ENCODE measurements at regions not wholly inside any gene's neighbourhood (a gene's known extent, or its start where the extent isn't known, plus 50 kb on each side); places are given as distances from the start of the nearest gene placed in this dataset.

DNA sequence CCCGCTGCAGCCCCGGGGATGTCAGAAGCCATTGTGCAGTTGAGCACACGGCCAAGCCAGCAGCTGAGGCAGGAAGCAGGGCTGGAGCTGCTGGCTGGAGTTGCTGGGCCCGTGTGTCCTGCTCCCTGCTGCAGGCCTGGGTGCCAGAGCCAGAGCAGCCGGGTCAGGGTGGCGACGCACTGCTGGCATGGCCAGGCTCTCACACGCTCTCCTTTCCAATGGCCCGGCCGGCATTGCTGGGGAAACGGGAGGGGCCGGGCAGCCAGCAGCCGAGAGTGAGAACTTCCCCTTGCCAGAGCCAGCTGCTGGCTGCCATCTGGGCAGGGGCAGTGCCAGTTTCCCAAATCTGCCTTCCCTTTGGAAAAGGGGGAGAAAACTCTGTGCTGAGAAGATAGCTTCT, 82.4 kb upstream of the PROX1 start:
- no peak overlapping the region for H3K27ac ChIP-seq

DNA sequence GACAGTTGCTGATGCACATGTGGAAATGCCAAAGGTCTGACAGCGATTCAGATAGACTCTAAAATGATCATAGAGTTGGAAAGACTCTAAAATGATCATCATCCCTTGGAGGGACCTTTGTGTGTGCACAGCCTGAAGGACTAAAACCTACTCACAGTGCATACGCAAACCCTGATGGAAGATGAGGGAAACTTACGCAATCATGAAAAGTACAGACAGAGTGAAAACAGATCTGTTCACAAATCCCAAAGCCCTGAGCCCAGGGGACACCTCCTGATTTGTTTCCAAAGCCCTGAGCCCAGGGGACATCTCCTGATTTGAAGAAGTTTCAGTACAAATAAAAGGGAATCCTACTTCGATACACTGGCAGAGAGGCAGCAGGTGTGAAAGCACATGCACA, 79.3 kb upstream of the PROX1 start:
- no peak overlapping the region for H3K27ac ChIP-seq
- H2AFZ ChIP-seq, result no peak overlapping the region
- H3K36me3 ChIP-seq (ENCODE audit: control insufficient read depth, insufficient read depth, low read length), result no peaks in the 10 kb centered on the region
- no peak overlapping the region for H3K9ac ChIP-seq
- no peaks in the 10 kb centered on the region for H3K79me2 ChIP-seq
- TF ChIP-seq, protein P1, sequence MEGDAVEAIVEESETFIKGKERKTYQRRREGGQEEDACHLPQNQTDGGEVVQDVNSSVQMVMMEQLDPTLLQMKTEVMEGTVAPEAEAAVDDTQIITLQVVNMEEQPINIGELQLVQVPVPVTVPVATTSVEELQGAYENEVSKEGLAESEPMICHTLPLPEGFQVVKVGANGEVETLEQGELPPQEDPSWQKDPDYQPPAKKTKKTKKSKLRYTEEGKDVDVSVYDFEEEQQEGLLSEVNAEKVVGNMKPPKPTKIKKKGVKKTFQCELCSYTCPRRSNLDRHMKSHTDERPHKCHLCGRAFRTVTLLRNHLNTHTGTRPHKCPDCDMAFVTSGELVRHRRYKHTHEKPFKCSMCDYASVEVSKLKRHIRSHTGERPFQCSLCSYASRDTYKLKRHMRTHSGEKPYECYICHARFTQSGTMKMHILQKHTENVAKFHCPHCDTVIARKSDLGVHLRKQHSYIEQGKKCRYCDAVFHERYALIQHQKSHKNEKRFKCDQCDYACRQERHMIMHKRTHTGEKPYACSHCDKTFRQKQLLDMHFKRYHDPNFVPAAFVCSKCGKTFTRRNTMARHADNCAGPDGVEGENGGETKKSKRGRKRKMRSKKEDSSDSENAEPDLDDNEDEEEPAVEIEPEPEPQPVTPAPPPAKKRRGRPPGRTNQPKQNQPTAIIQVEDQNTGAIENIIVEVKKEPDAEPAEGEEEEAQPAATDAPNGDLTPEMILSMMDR (IDR thresholded peaks at IDR 0.05), result no peak
- no peak overlapping the region for H3K4me3 ChIP-seq (ENCODE audit: low read depth, low read length)
- H3K27me3 ChIP-seq (ENCODE audit: control insufficient read depth, insufficient read depth, low read length), result no peaks in the 10 kb centered on the region
- no peaks in the 10 kb centered on the region for H3K4me1 ChIP-seq
- no peaks in the 10 kb centered on the region for H3K9me3 ChIP-seq (ENCODE audit: control insufficient read depth, low read length)
- H3K4me2 ChIP-seq (ENCODE audit: low read length), result no peak overlapping the region

More for the DNA sequence above, 82.4 kb upstream of the PROX1 start:
- H3K36me3 ChIP-seq (ENCODE audit: control insufficient read depth, insufficient read depth, low read length), result no peaks in the 10 kb centered on the region
- H3K4me3 ChIP-seq (ENCODE audit: low read depth, low read length), result no peak overlapping the region
- H3K4me2 ChIP-seq (ENCODE audit: low read length), result no peak overlapping the region
- H3K27me3 ChIP-seq (ENCODE audit: control insufficient read depth, insufficient read depth, low read length), result no peaks in the 10 kb centered on the region
- H3K9me3 ChIP-seq (ENCODE audit: control insufficient read depth, low read length), result no peaks in the 10 kb centered on the region
- TF ChIP-seq, protein P1 (IDR thresholded peaks at IDR 0.05), result no peak
- H3K9ac ChIP-seq, result no peak overlapping the region
- no peaks in the 10 kb centered on the region for H3K79me2 ChIP-seq
- H3K4me1 ChIP-seq, result no peaks in the 10 kb centered on the region
- H2AFZ ChIP-seq, result no peak overlapping the region

GRCh38 chr1:213914392-213914791, 73.4 kb upstream of the PROX1 start:
- no peak overlapping the region for H2AFZ ChIP-seq
- no peaks in the 10 kb centered on the region for H3K9me3 ChIP-seq (ENCODE audit: control insufficient read depth, low read length)
- TF ChIP-seq, protein P1 (IDR thresholded peaks at IDR 0.05), result no peak
- no peaks in the 10 kb centered on the region for H3K27me3 ChIP-seq (ENCODE audit: control insufficient read depth, insufficient read depth, low read length)
- H3K4me1 ChIP-seq, result no peaks in the 10 kb centered on the region
- H3K79me2 ChIP-seq, result no peaks in the 10 kb centered on the region
- no peaks in the 10 kb centered on the region for H3K36me3 ChIP-seq (ENCODE audit: control insufficient read depth, insufficient read depth, low read length)
- no peak overlapping the region for H3K4me2 ChIP-seq (ENCODE audit: low read length)
- no peak overlapping the region for H3K4me3 ChIP-seq (ENCODE audit: low read depth, low read length)
- no peak overlapping the region for H3K27ac ChIP-seq
- H3K9ac ChIP-seq, result no peak overlapping the region

DNA sequence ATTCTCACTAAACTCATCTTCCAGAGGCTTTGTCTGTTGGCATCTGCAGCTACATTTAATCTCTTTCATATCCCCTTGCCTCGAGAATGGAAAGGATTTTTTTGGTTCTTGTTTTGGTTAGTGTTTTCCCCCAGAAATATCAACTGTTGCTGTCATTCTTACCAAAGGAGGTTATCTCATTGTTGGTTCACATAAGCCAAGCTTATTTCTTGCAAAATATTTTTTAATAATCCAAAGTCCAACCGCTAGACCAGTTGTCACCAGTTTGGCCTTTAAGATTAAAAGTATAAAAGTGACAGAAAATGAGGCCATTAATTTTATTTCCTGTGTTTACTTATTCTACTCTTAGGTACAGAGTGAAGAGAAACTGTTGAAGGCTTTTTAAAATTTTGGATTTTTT, 66.5 kb upstream of the PROX1 start:
- no peak overlapping the region for H3K4me3 ChIP-seq (ENCODE audit: low read depth, low read length)
- no peak overlapping the region for H3K27ac ChIP-seq
- H3K4me2 ChIP-seq (ENCODE audit: low read length), result no peak overlapping the region
- H3K36me3 ChIP-seq (ENCODE audit: control insufficient read depth, insufficient read depth, low read length), result no peaks in the 10 kb centered on the region
- no peaks in the 10 kb centered on the region for H3K4me1 ChIP-seq
- no peak overlapping the region for H3K9ac ChIP-seq
- no peaks in the 10 kb centered on the region for H3K27me3 ChIP-seq (ENCODE audit: control insufficient read depth, insufficient read depth, low read length)
- no peak overlapping the region for H2AFZ ChIP-seq
- TF ChIP-seq, protein P1 (IDR thresholded peaks at IDR 0.05), result no peak
- no peaks in the 10 kb centered on the region for H3K79me2 ChIP-seq
- no peaks in the 10 kb centered on the region for H3K9me3 ChIP-seq (ENCODE audit: control insufficient read depth, low read length)

- Histone ChIP-seq H3K36me3 (ENCODE audit: control insufficient read depth, insufficient read depth, low read length) (no peaks in the 10 kb centered on the region), H3K4me1 (no peaks in the 10 kb centered on the region), H3K9ac (no peak overlapping the region), H3K79me2 (no peaks in the 10 kb centered on the region), H3K4me2 (ENCODE audit: low read length) (no peak overlapping the region), H2AFZ (no peak overlapping the region), H3K27me3 (ENCODE audit: control insufficient read depth, insufficient read depth, low read length) (no peaks in the 10 kb centered on the region), H3K9me3 (ENCODE audit: control insufficient read depth, low read length) (no peaks in the 10 kb centered on the region), H3K4me3 (ENCODE audit: low read depth, low read length) (no peak overlapping the region), H3K27ac (no peak overlapping the region)
- TF ChIP-seq, protein P1 (IDR thresholded peaks at IDR 0.05), result no peak
Measured at GRCh38 chr1:213921712-213922111, 66.1 kb upstream of the PROX1 start.
